Adrenal gland (tissue), 5 donors: ENCODE measurements at regions not wholly inside any gene's neighbourhood (a gene's known extent, or its start where the extent isn't known, plus 50 kb on each side); places are given as distances from the start of the nearest gene placed in this dataset.

Experiments
- CTCF ChIP-seq, 6 experiments: fragments of 450-650 bp in 4 of 6; fragments of 200-600 bp in 2 of 6; sonication (generic) in 1 of 6; IDR thresholded peaks; 1 replicate in 5 of 6; 2 replicates in 1 of 6; pipeline versions ENCODE4 v1.5.1 to v1.8.0; 2016 to 2021; ENCODE audit warnings: antibody characterized with exemption in 6 of 6, mild to moderate bottlenecking in 2 of 6, moderate library complexity in 1 of 6
- POLR2A ChIP-seq, 2 donors: fragments of 450-650 bp; IDR thresholded peaks; one replicate each; pipeline ENCODE4 v1.6.1; 2017; ENCODE audit warnings: antibody characterized with exemption in 2 of 2, mild to moderate bottlenecking in 2 of 2, moderate library complexity in 1 of 2
- donor health status: DM: no; HTN: no; CAD: no.

- TF ChIP-seq CTCF (IDR thresholded peaks at IDR 0.05) (no peak), POLR2A (IDR thresholded peaks at IDR 0.05) (no peak)
Measured at GRCh38 chr3:165273411-165273810, 77.2 kb upstream of the SLITRK3 start.
